ENCODE measurements at regions not wholly inside any gene's neighbourhood (a gene's known extent, or its start where the extent isn't known, plus 50 kb on each side); places are given as distances from the start of the nearest gene placed in this dataset.

- H3K27me3 Mint-ChIP-seq, result no peaks in the 10 kb centered on the region
- DNase-seq (no peak), ATAC-seq (replicated peaks in 1 of 4) (no peak)
- peaks cover 0 to 6% (median 0%) of the 10 kb centered on the region in 3 donors for H3K9me3 Mint-ChIP-seq
- no peak overlapping the region for H3K27ac Mint-ChIP-seq
- whole genome bisulfite sequencing (ENCODE audit: insufficient coverage), result 100% methylated on average over 1 of the region's 5 CpGs
- no peaks in the 10 kb centered on the region for H3K4me1 ChIP-seq (ENCODE audit: control insufficient read depth in 1 of 2, extremely low read depth in 1 of 2, insufficient read depth in 2 of 2, low read length in 2 of 2)
- H3K4me1 Mint-ChIP-seq, result peaks cover 0 to 2% (median 0%) of the 10 kb centered on the region in 3 donors
- H3K4me3 ChIP-seq (ENCODE audit: control insufficient read depth in 1 of 2, extremely low read depth in 1 of 2, low read length in 1 of 2), result no peak overlapping the region
- CTCF ChIA-PET, result no interaction called here
- H3K36me3 Mint-ChIP-seq, result no peaks in the 10 kb centered on the region
- no peaks in the 10 kb centered on the region for H3K27me3 ChIP-seq (replicated peaks in 1 of 2; ENCODE audit: control insufficient read depth in 2 of 2, extremely low read depth in 1 of 2, insufficient read depth in 2 of 2, low read length in 1 of 2)
- H3K9me3 ChIP-seq, result no peaks in the 10 kb centered on the region
- no peaks in the 10 kb centered on the region for H3K36me3 ChIP-seq (ENCODE audit: control insufficient read depth in 2 of 2, extremely low read depth in 1 of 2, insufficient read depth in 1 of 2, low read length in 1 of 2)
- H3K27ac ChIP-seq (ENCODE audit: low read length), result no peak overlapping the region
- POLR2A ChIA-PET, result no interaction called here
- no peak overlapping the region for H3K4me3 Mint-ChIP-seq
These were observed 1020.3 kb upstream of the ACO1 start for GRCh38 chr9:31364171-31364570.

- Histone ChIP-seq H3K36me3 (ENCODE audit: control insufficient read depth in 2 of 2, extremely low read depth in 1 of 2, insufficient read depth in 1 of 2, low read length in 1 of 2) (no peaks in the 10 kb centered on the region), H3K27ac (ENCODE audit: low read length) (no peak overlapping the region), H3K4me3 (ENCODE audit: control insufficient read depth in 1 of 2, extremely low read depth in 1 of 2, low read length in 1 of 2) (no peak overlapping the region), H3K9me3 (no peaks in the 10 kb centered on the region), H3K27me3 (replicated peaks in 1 of 2; ENCODE audit: control insufficient read depth in 2 of 2, extremely low read depth in 1 of 2, insufficient read depth in 2 of 2, low read length in 1 of 2) (no peaks in the 10 kb centered on the region), H3K4me1 (ENCODE audit: control insufficient read depth in 1 of 2, extremely low read depth in 1 of 2, insufficient read depth in 2 of 2, low read length in 2 of 2) (no peaks in the 10 kb centered on the region)
- Mint-ChIP-seq H3K36me3 (no peaks in the 10 kb centered on the region), H3K4me1 (peaks cover 0 to 7% (median 2%) of the 10 kb centered on the region in 3 donors), H3K9me3 (peaks cover 0 to 2% (median 0%) of the 10 kb centered on the region in 3 donors), H3K27me3 (no peaks in the 10 kb centered on the region), H3K27ac (no peak overlapping the region), H3K4me3 (no peak overlapping the region)
- no CpG with 5 or more reads among the region's 7 CpGs for WGBS (ENCODE audit: insufficient coverage)
- ChIA-PET POLR2A (no interaction called here), CTCF (no interaction called here)
- ATAC-seq (replicated peaks in 1 of 4) (no peak), DNase-seq (no peak)
These were observed 1011.5 kb upstream of the ACO1 start for GRCh38 chr9:31372799-31373587.

- Mint-ChIP-seq H3K36me3 (no peaks in the 10 kb centered on the region), H3K27me3 (no peaks in the 10 kb centered on the region), H3K9me3 (peaks cover 0 to 4% (median 1%) of the 10 kb centered on the region in 3 donors), H3K4me1 (no peaks in the 10 kb centered on the region), H3K4me3 (no peak overlapping the region), H3K27ac (no peak overlapping the region)
- ChIA-PET CTCF (no interaction called here), POLR2A (no interaction called here)
- Histone ChIP-seq H3K4me1 (ENCODE audit: control insufficient read depth in 1 of 2, extremely low read depth in 1 of 2, insufficient read depth in 2 of 2, low read length in 2 of 2) (no peaks in the 10 kb centered on the region), H3K4me3 (ENCODE audit: control insufficient read depth in 1 of 2, extremely low read depth in 1 of 2, low read length in 1 of 2) (no peak overlapping the region), H3K27ac (ENCODE audit: low read length) (no peak overlapping the region), H3K27me3 (replicated peaks in 1 of 2; ENCODE audit: control insufficient read depth in 2 of 2, extremely low read depth in 1 of 2, insufficient read depth in 2 of 2, low read length in 1 of 2) (no peaks in the 10 kb centered on the region), H3K36me3 (ENCODE audit: control insufficient read depth in 2 of 2, extremely low read depth in 1 of 2, insufficient read depth in 1 of 2, low read length in 1 of 2) (no peaks in the 10 kb centered on the region), H3K9me3 (peaks cover 2% of the 10 kb centered on the region)
- DNase-seq (no peak), ATAC-seq (replicated peaks in 1 of 4) (no peak)
- WGBS (ENCODE audit: insufficient coverage), result no CpG with 5 or more reads among the region's 4 CpGs
These were observed 1007.1 kb upstream of the ACO1 start for GRCh38 chr9:31377358-31377757.

GRCh38 chr9:31388660-31389059 is 995.8 kb upstream of the ACO1 start:
- Histone ChIP-seq H3K27me3 (replicated peaks in 1 of 2; ENCODE audit: control insufficient read depth in 2 of 2, extremely low read depth in 1 of 2, insufficient read depth in 2 of 2, low read length in 1 of 2) (no peaks in the 10 kb centered on the region), H3K4me3 (ENCODE audit: control insufficient read depth in 1 of 2, extremely low read depth in 1 of 2, low read length in 1 of 2) (no peak overlapping the region), H3K27ac (ENCODE audit: low read length) (no peak overlapping the region), H3K4me1 (ENCODE audit: control insufficient read depth in 1 of 2, extremely low read depth in 1 of 2, insufficient read depth in 2 of 2, low read length in 2 of 2) (peaks cover 0 to 6% of the 10 kb centered on the region in 2 experiments), H3K36me3 (ENCODE audit: control insufficient read depth in 2 of 2, extremely low read depth in 1 of 2, insufficient read depth in 1 of 2, low read length in 1 of 2) (no peaks in the 10 kb centered on the region), H3K9me3 (no peaks in the 10 kb centered on the region)
- DNase-seq, result no peak
- WGBS (ENCODE audit: insufficient coverage), result no CpG with 5 or more reads among the region's 1 CpG
- no peak overlapping the region for H3K4me3 Mint-ChIP-seq
- H3K27ac Mint-ChIP-seq, result no peak overlapping the region
- ChIA-PET CTCF (no interaction called here), POLR2A (no interaction called here)
- H3K27me3 Mint-ChIP-seq, result no peaks in the 10 kb centered on the region
- no peak for ATAC-seq (replicated peaks in 1 of 4)
- peaks cover 18 to 20% (median 19%) of the 10 kb centered on the region in 3 donors for H3K4me1 Mint-ChIP-seq
- peaks cover 0 to 2% (median 0%) of the 10 kb centered on the region in 3 donors for H3K9me3 Mint-ChIP-seq
- H3K36me3 Mint-ChIP-seq, result no peaks in the 10 kb centered on the region

- H3K27me3 ChIP-seq (replicated peaks in 1 of 2; ENCODE audit: control insufficient read depth in 2 of 2, extremely low read depth in 1 of 2, insufficient read depth in 2 of 2, low read length in 1 of 2), result no peaks in the 10 kb centered on the region
- H3K27ac Mint-ChIP-seq, result no peak overlapping the region
- H3K4me1 ChIP-seq (ENCODE audit: control insufficient read depth in 1 of 2, extremely low read depth in 1 of 2, insufficient read depth in 2 of 2, low read length in 2 of 2), result peaks cover 0 to 6% of the 10 kb centered on the region in 2 experiments
- H3K36me3 ChIP-seq (ENCODE audit: control insufficient read depth in 2 of 2, extremely low read depth in 1 of 2, insufficient read depth in 1 of 2, low read length in 1 of 2), result no peaks in the 10 kb centered on the region
- H3K4me3 ChIP-seq (ENCODE audit: control insufficient read depth in 1 of 2, extremely low read depth in 1 of 2, low read length in 1 of 2), result no peak overlapping the region
- H3K9me3 Mint-ChIP-seq, result peaks cover 0 to 2% (median 0%) of the 10 kb centered on the region in 3 donors
- H3K36me3 Mint-ChIP-seq, result no peaks in the 10 kb centered on the region
- H3K27ac ChIP-seq (ENCODE audit: low read length), result no peak overlapping the region
- H3K4me3 Mint-ChIP-seq, result no peak overlapping the region
- no peaks in the 10 kb centered on the region for H3K27me3 Mint-ChIP-seq
- POLR2A ChIA-PET, result interaction anchor here in 1 of 2 donors (0.6 kb wide), 1 partner anchor 1092 kb away, joined by 3 read pairs; no protein-coding TSS in a partner anchor
- WGBS (ENCODE audit: insufficient coverage), result 63% methylated on average over 1 of the region's 3 CpGs
- no peak for DNase-seq
- H3K9me3 ChIP-seq, result no peaks in the 10 kb centered on the region
- CTCF ChIA-PET, result no interaction called here
- ATAC-seq (replicated peaks in 1 of 4), result no peak
- peaks cover 18 to 24% (median 23%) of the 10 kb centered on the region in 3 donors for H3K4me1 Mint-ChIP-seq
These were observed 995.4 kb upstream of the ACO1 start for GRCh38 chr9:31389075-31389474.

GRCh38 chr9:31390403-31391025 is 993.9 kb upstream of the ACO1 start:
- ChIA-PET POLR2A (no interaction called here), CTCF (interaction anchor here (0.6 kb wide), 2 partner anchors 82 to 1137 kb away, joined by 3 read pairs; no protein-coding TSS in a partner anchor)
- H3K4me3 ChIP-seq (ENCODE audit: control insufficient read depth in 1 of 2, extremely low read depth in 1 of 2, low read length in 1 of 2), result no peak overlapping the region
- H3K9me3 Mint-ChIP-seq, result peaks cover 0 to 2% (median 0%) of the 10 kb centered on the region in 3 donors
- H3K4me1 ChIP-seq (ENCODE audit: control insufficient read depth in 1 of 2, extremely low read depth in 1 of 2, insufficient read depth in 2 of 2, low read length in 2 of 2), result peaks cover 0 to 6% of the 10 kb centered on the region in 2 experiments
- H3K36me3 ChIP-seq (ENCODE audit: control insufficient read depth in 2 of 2, extremely low read depth in 1 of 2, insufficient read depth in 1 of 2, low read length in 1 of 2), result no peaks in the 10 kb centered on the region
- DNase-seq, result peak in 1 of 35 experiments; percentile 5
- no peak overlapping the region for H3K27ac ChIP-seq (ENCODE audit: low read length)
- peaks cover 18 to 24% (median 23%) of the 10 kb centered on the region in 3 donors for H3K4me1 Mint-ChIP-seq
- no peaks in the 10 kb centered on the region for H3K27me3 Mint-ChIP-seq
- peak overlapping the region; percentile 50 to 66 for H3K27ac Mint-ChIP-seq
- no peaks in the 10 kb centered on the region for H3K27me3 ChIP-seq (replicated peaks in 1 of 2; ENCODE audit: control insufficient read depth in 2 of 2, extremely low read depth in 1 of 2, insufficient read depth in 2 of 2, low read length in 1 of 2)
- H3K36me3 Mint-ChIP-seq, result no peaks in the 10 kb centered on the region
- peak overlapping the region in 1 of 3 donors; percentile 44 for H3K4me3 Mint-ChIP-seq
- no peaks in the 10 kb centered on the region for H3K9me3 ChIP-seq
- WGBS (ENCODE audit: insufficient coverage), result no CpG with 5 or more reads among the region's 5 CpGs
- peak in 1 of 4 experiments; percentile 50 for ATAC-seq (replicated peaks in 1 of 4)

All from T-cell (primary cell).